Neuronal stem cell (in vitro differentiated cells): ENCODE measurements at regions not wholly inside any gene's neighbourhood (a gene's known extent, or its start where the extent isn't known, plus 50 kb on each side); places are given as distances from the start of the nearest gene placed in this dataset.

ENCODE experiments used
- DNase-seq: peaks from one replicate; pipeline ENCODE4 v3.0.0-alpha.2; 2013; ENCODE audit warnings: low spot score
- H2AFZ ChIP-seq: one replicate; pipeline ENCODE4 v1.6.1; 2013; ENCODE audit warnings: mild to moderate bottlenecking, low read length, inconsistent platforms
- H2AK5ac ChIP-seq: 2 replicates; pipeline ENCODE4 v1.6.1; 2013; ENCODE audit warnings: low read depth, mild to moderate bottlenecking, inconsistent platforms, low read length, moderate library complexity, mixed read lengths
- H2BK120ac ChIP-seq: 2 replicates; pipeline ENCODE4 v1.6.1; 2013; ENCODE audit warnings: low read depth, mild to moderate bottlenecking, inconsistent platforms, low read length, moderate library complexity, mixed read lengths
- H2BK12ac ChIP-seq: one replicate; pipeline ENCODE4 v1.6.1; 2013; ENCODE audit warnings: low read length, inconsistent platforms
- H2BK15ac ChIP-seq: 2 replicates; pipeline ENCODE4 v1.6.1; 2013; ENCODE audit warnings: mild to moderate bottlenecking, low read length, inconsistent platforms, mixed read lengths
- H2BK5ac ChIP-seq: one replicate; pipeline ENCODE4 v1.6.1; 2013; ENCODE audit warnings: inconsistent platforms, mild to moderate bottlenecking, low read length, moderate library complexity
- H3K14ac ChIP-seq: one replicate; pipeline ENCODE4 v1.6.1; 2013; ENCODE audit warnings: low read length, inconsistent platforms
- H3K18ac ChIP-seq: 2 replicates; pipeline ENCODE4 v1.6.1; 2013; ENCODE audit warnings: low read length, inconsistent platforms
- H3K23ac ChIP-seq: 2 replicates; pipeline ENCODE4 v1.6.1; 2013; ENCODE audit warnings: low read depth, mild to moderate bottlenecking, mixed read lengths, low read length, inconsistent platforms; ENCODE audit not compliant: poor library complexity
- H3K27ac ChIP-seq: replicated peaks from 3 replicates; pipeline ENCODE4 v1.5.1; 2013; ENCODE audit warnings: low read length, inconsistent platforms
- H3K27me3 ChIP-seq, 3 experiments: 2 replicates each; pipeline ENCODE4 v1.6.1; 2013; ENCODE audit warnings: low read length in 3 of 3, mild to moderate bottlenecking in 2 of 3, inconsistent platforms in 1 of 3, low read depth in 1 of 3, mixed read lengths in 1 of 3, moderate library complexity in 1 of 3; ENCODE audit not compliant: control insufficient read depth in 3 of 3, insufficient read depth in 3 of 3
- H3K36me3 ChIP-seq, 2 donors: replicated peaks in 1 of 2; 2 replicates each; pipeline ENCODE4 v1.6.1; 2013; ENCODE audit warnings: low read length in 2 of 2; ENCODE audit not compliant: control insufficient read depth in 2 of 2, insufficient read depth in 2 of 2
- H3K4ac ChIP-seq: 2 replicates; pipeline ENCODE4 v1.6.1; 2013; ENCODE audit warnings: inconsistent platforms, mild to moderate bottlenecking, low read length, moderate library complexity
- H3K4me1 ChIP-seq, 2 donors: 1 replicate in 1 of 2; 2 replicates in 1 of 2; pipeline ENCODE4 v1.6.1; 2013; ENCODE audit warnings: low read length in 2 of 2, low read depth in 1 of 2; ENCODE audit not compliant: control insufficient read depth in 2 of 2, insufficient read depth in 1 of 2
- H3K4me2 ChIP-seq: one replicate; pipeline ENCODE4 v1.6.1; 2013; ENCODE audit warnings: mild to moderate bottlenecking, low read length, inconsistent platforms; ENCODE audit not compliant: insufficient read depth, poor library complexity, severe bottlenecking
- H3K4me3 ChIP-seq, 2 donors: 2 replicates each; pipeline ENCODE4 v1.5.1; 2013; ENCODE audit warnings: low read length in 2 of 2, mild to moderate bottlenecking in 2 of 2, inconsistent platforms in 1 of 2, moderate library complexity in 1 of 2
- H3K79me1 ChIP-seq: one replicate; pipeline ENCODE4 v1.6.1; 2013; ENCODE audit warnings: low read depth, mild to moderate bottlenecking, inconsistent platforms, low read length, moderate library complexity
- H3K9ac ChIP-seq: one replicate; pipeline ENCODE4 v1.6.1; 2013; ENCODE audit warnings: mild to moderate bottlenecking, low read depth, low read length, inconsistent platforms; ENCODE audit not compliant: poor library complexity
- H3K9me3 ChIP-seq, 2 donors: replicated peaks in 1 of 2; 2 replicates each; pipeline versions ENCODE3 to v1.6.1; 2013; ENCODE audit warnings: low read length in 2 of 2, mild to moderate bottlenecking in 2 of 2, inconsistent platforms in 1 of 2, low read depth in 1 of 2, mixed read lengths in 1 of 2, moderate library complexity in 1 of 2; ENCODE audit not compliant: control insufficient read depth in 2 of 2, insufficient read depth in 1 of 2
- H4K8ac ChIP-seq: one replicate; pipeline ENCODE4 v1.6.1; 2013; ENCODE audit warnings: low read depth, mild to moderate bottlenecking, inconsistent platforms, low read length, moderate library complexity
- H4K91ac ChIP-seq: one replicate; pipeline ENCODE4 v1.6.1; 2013; ENCODE audit warnings: low read length, low read depth, mild to moderate bottlenecking, inconsistent platforms; ENCODE audit not compliant: poor library complexity
- WGBS, 2 donors: extraction: QIAGEN DNeasy Blood & Tissue Kit; methylation state at CpG; one replicate each; pipeline ENCODE4 v1.1.7; 2013; ENCODE audit warnings: missing lambda C conversion rate in 2 of 2, mixed read lengths in 1 of 2; ENCODE audit not compliant: insufficient read length in 2 of 2, insufficient replicate concordance in 1 of 2; ENCODE audit errors: extremely low coverage in 2 of 2; 5-methylcytosine and 5-hydroxymethylcytosine counted together

GRCh38 chr4:148954011-148954749, 512.0 kb upstream of the NR3C2 start:
- H2AFZ ChIP-seq = no peak overlapping the region
- H2BK12ac ChIP-seq = no peak overlapping the region
- H3K4me3 ChIP-seq = no peak overlapping the region
- H3K27ac ChIP-seq = no peak overlapping the region
- no peaks in the 10 kb centered on the region for H3K27me3 ChIP-seq
- no peak overlapping the region for H3K18ac ChIP-seq
- H2BK15ac ChIP-seq = no peak overlapping the region
- H3K4me1 ChIP-seq = no peaks in the 10 kb centered on the region
- no peak overlapping the region for H3K23ac ChIP-seq
- H2BK120ac ChIP-seq = no peak overlapping the region
- no peaks in the 10 kb centered on the region for H3K79me1 ChIP-seq
- no peaks in the 10 kb centered on the region for H3K36me3 ChIP-seq
- H2BK5ac ChIP-seq = no peak overlapping the region
- H2AK5ac ChIP-seq = no peak overlapping the region
- H3K9me3 ChIP-seq = no peaks in the 10 kb centered on the region
- no CpG with 5 or more reads among the region's 7 CpGs for WGBS, 2 donors
- no peak overlapping the region for H3K4ac ChIP-seq
- H4K91ac ChIP-seq = no peak overlapping the region
- no peak overlapping the region for H3K9ac ChIP-seq
- H3K14ac ChIP-seq = no peak overlapping the region
- no peak overlapping the region for H3K4me2 ChIP-seq
- no peak overlapping the region for H4K8ac ChIP-seq
- no peak for DNase-seq

GRCh38 chr4:148951346-148951745, 509.1 kb upstream of the NR3C2 start:
- no peak overlapping the region for H2AFZ ChIP-seq
- H3K14ac ChIP-seq = no peak overlapping the region
- WGBS, 2 donors = no CpG with 5 or more reads among the region's 3 CpGs

GRCh38 chr4:148946271-148946670, 504.1 kb upstream of the NR3C2 start:
- Histone ChIP-seq H3K27ac (no peak overlapping the region), H3K23ac (no peak overlapping the region), H2AFZ (no peak overlapping the region), H3K4ac (no peak overlapping the region), H2AK5ac (no peak overlapping the region), H3K14ac (no peak overlapping the region), H2BK5ac (no peak overlapping the region), H4K91ac (no peak overlapping the region), H4K8ac (no peak overlapping the region), H2BK120ac (no peak overlapping the region), H3K9ac (no peak overlapping the region), H3K79me1 (no peaks in the 10 kb centered on the region), H2BK12ac (no peak overlapping the region), H3K27me3 (no peaks in the 10 kb centered on the region), H3K18ac (no peak overlapping the region), H3K9me3 (no peaks in the 10 kb centered on the region), H3K36me3 (no peaks in the 10 kb centered on the region), H2BK15ac (no peak overlapping the region), H3K4me2 (no peak overlapping the region), H3K4me1 (no peaks in the 10 kb centered on the region), H3K4me3 (no peak overlapping the region)
- no peak for DNase-seq
- no CpG with 5 or more reads among the region's 1 CpG for WGBS, 2 donors

More at GRCh38 chr4:148951346-148951745, 509.1 kb upstream of the NR3C2 start:
- no peak overlapping the region for H3K9ac ChIP-seq
- H3K27ac ChIP-seq = no peak overlapping the region
- no peak overlapping the region for H4K8ac ChIP-seq
- H3K4me1 ChIP-seq = no peaks in the 10 kb centered on the region
- no peak overlapping the region for H2BK5ac ChIP-seq
- H3K23ac ChIP-seq = no peak overlapping the region
- no peak overlapping the region for H4K91ac ChIP-seq
- H3K9me3 ChIP-seq = no peaks in the 10 kb centered on the region
- H2BK120ac ChIP-seq = no peak overlapping the region
- H2BK15ac ChIP-seq = no peak overlapping the region
- H3K4me3 ChIP-seq = no peak overlapping the region
- no peaks in the 10 kb centered on the region for H3K79me1 ChIP-seq
- H2BK12ac ChIP-seq = no peak overlapping the region
- no peaks in the 10 kb centered on the region for H3K36me3 ChIP-seq
- H3K4me2 ChIP-seq = no peak overlapping the region
- H3K27me3 ChIP-seq = no peaks in the 10 kb centered on the region
- no peak overlapping the region for H2AK5ac ChIP-seq
- H3K18ac ChIP-seq = no peak overlapping the region
- no peak for DNase-seq
- H3K4ac ChIP-seq = no peak overlapping the region

DNA sequence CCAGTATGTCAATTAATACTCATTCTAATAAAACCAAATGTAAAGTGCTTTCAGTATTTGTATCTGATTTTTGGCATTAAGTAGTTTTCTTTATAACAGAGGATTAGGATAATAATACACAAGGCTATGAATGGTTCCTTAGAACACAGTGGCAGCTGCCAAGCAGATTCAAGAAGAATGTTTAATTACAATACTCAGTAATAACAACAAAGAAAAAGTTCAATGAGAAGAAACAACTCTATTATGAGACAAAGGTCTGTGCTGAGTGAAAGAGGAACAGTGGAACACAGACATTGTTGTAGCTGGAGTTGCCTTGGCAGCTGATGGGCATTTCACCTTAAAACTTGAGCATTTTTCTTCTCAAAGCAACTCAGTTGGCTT, 502.6 kb upstream of the NR3C2 start:
- Histone ChIP-seq H3K27ac (no peak overlapping the region), H3K4me1 (no peaks in the 10 kb centered on the region), H3K9me3 (no peaks in the 10 kb centered on the region), H2BK15ac (no peak overlapping the region), H2BK12ac (no peak overlapping the region), H3K79me1 (no peaks in the 10 kb centered on the region), H3K27me3 (no peaks in the 10 kb centered on the region), H2BK5ac (no peak overlapping the region), H3K36me3 (no peaks in the 10 kb centered on the region), H4K91ac (no peak overlapping the region), H4K8ac (no peak overlapping the region), H3K18ac (no peak overlapping the region), H3K4me3 (no peak overlapping the region), H3K23ac (no peak overlapping the region), H3K14ac (no peak overlapping the region), H2AK5ac (no peak overlapping the region), H2BK120ac (no peak overlapping the region), H2AFZ (no peak overlapping the region), H3K4ac (no peak overlapping the region), H3K9ac (no peak overlapping the region), H3K4me2 (no peak overlapping the region)
- DNase-seq = no peak
